NCI-H524 treated with DMSO at 0.1 percent for 48 hours (cell line): ENCODE measurements at regions not wholly inside any gene's neighbourhood (a gene's known extent, or its start where the extent isn't known, plus 50 kb on each side); places are given as distances from the start of the nearest gene placed in this dataset.

ENCODE experiments used
- DNase-seq: peaks from one replicate; lab custom pipeline; 2025; lab: John Stamatoyannopoulos, UW

GRCh38 chr20:24777746-24778145, 171.3 kb upstream of the CST7 start:
- peak; percentile 54 for DNase-seq

- no peak for DNase-seq
These were observed 170.5 kb upstream of the CST7 start for GRCh38 chr20:24778585-24779031.

GRCh38 chr20:24779131-24779530, 169.9 kb upstream of the CST7 start:
- no peak for DNase-seq

- no peak for DNase-seq
These were observed 169.1 kb upstream of the CST7 start for GRCh38 chr20:24779946-24780345.

- no peak for DNase-seq
These were observed 168.2 kb upstream of the CST7 start for GRCh38 chr20:24780674-24781417.

- DNase-seq = no peak
These were observed 167.6 kb upstream of the CST7 start for GRCh38 chr20:24781418-24781980.

GRCh38 chr20:24782301-24782700, 166.8 kb upstream of the CST7 start:
- DNase-seq = no peak

- peak; percentile 19 for DNase-seq
These were observed 166.1 kb upstream of the CST7 start for GRCh38 chr20:24782801-24783630.

- DNase-seq = no peak
These were observed 165.2 kb upstream of the CST7 start for GRCh38 chr20:24783631-24784492.

- DNase-seq = no peak
These were observed 164.5 kb upstream of the CST7 start for GRCh38 chr20:24784607-24785006.

GRCh38 chr20:24785141-24786110, 163.6 kb upstream of the CST7 start:
- no peak for DNase-seq

- DNase-seq = no peak
These were observed 163.0 kb upstream of the CST7 start for GRCh38 chr20:24786111-24786495.

- no peak for DNase-seq
These were observed 162.4 kb upstream of the CST7 start for GRCh38 chr20:24786646-24787045.

GRCh38 chr20:24787071-24787470, 162.0 kb upstream of the CST7 start:
- no peak for DNase-seq

GRCh38 chr20:24787621-24788020, 161.4 kb upstream of the CST7 start:
- no peak for DNase-seq

- DNase-seq = no peak
These were observed 159.2 kb upstream of the CST7 start for GRCh38 chr20:24789877-24790276.

- DNase-seq = no peak
These were observed 158.3 kb upstream of the CST7 start for GRCh38 chr20:24790746-24791283.

- DNase-seq = no peak
These were observed 157.1 kb upstream of the CST7 start for GRCh38 chr20:24791953-24792352.

- no peak for DNase-seq
These were observed 156.2 kb upstream of the CST7 start for GRCh38 chr20:24792641-24793495.

GRCh38 chr20:24795436-24795835, 153.6 kb upstream of the CST7 start:
- no peak for DNase-seq
